MM.1S (cell line): ENCODE measurements at regions not wholly inside any gene's neighbourhood (a gene's known extent, or its start where the extent isn't known, plus 50 kb on each side); places are given as distances from the start of the nearest gene placed in this dataset.

ENCODE experiments used
- DNase-seq: peaks from one replicate; pipeline ENCODE4 v3.0.0-alpha.2; 2015
- H2AFZ ChIP-seq: fragments of 300-600 bp; sonication (generic); 2 replicates; pipeline ENCODE4 v1.6.0; 2016; ENCODE audit warnings: antibody characterized with exemption, low read length
- H3F3A ChIP-seq: fragments of 300-600 bp; sonication (generic); 2 replicates; pipeline ENCODE4 v1.6.1; 2016; ENCODE audit warnings: mild to moderate bottlenecking, antibody characterized with exemption, low read length, moderate library complexity, mixed read lengths; ENCODE audit not compliant: insufficient read depth
- H3K27ac ChIP-seq: fragments of 300-600 bp; sonication (generic); 2 replicates; pipeline ENCODE4 v1.5.1; 2016; ENCODE audit warnings: mild to moderate bottlenecking, low read length
- H3K27me3 ChIP-seq: fragments of 300-600 bp; sonication (generic); replicated peaks from 2 replicates; pipeline ENCODE4 v1.6.0; 2016; ENCODE audit warnings: low read length; ENCODE audit not compliant: insufficient read depth
- H3K36me3 ChIP-seq: fragments of 300-600 bp; sonication (generic); replicated peaks from 2 replicates; pipeline ENCODE4 v1.6.1; 2016; ENCODE audit warnings: mild to moderate bottlenecking, low read length, mixed read lengths; ENCODE audit not compliant: insufficient read depth
- H3K4me1 ChIP-seq: fragments of 300-600 bp; sonication (generic); 2 replicates; pipeline ENCODE4 v1.6.1; 2016; ENCODE audit warnings: low read length, mixed read lengths
- H3K4me2 ChIP-seq: fragments of 300-600 bp; sonication (generic); 2 replicates; pipeline ENCODE4 v1.6.0; 2016; ENCODE audit warnings: low read depth, low read length
- H3K4me3 ChIP-seq: fragments of 300-600 bp; sonication (generic); 2 replicates; pipeline ENCODE4 v1.5.1; 2016; ENCODE audit warnings: low read length, mixed read lengths
- H3K79me2 ChIP-seq: fragments of 300-600 bp; sonication (generic); 2 replicates; pipeline ENCODE4 v1.6.1; 2016; ENCODE audit warnings: mixed run types, low read length, mixed read lengths
- H3K9ac ChIP-seq: fragments of 300-600 bp; sonication (generic); 2 replicates; pipeline ENCODE4 v1.6.1; 2016; ENCODE audit warnings: low read length, mixed read lengths
- H3K9me2 ChIP-seq: fragments of 300-600 bp; sonication (generic); replicated peaks from 2 replicates; pipeline ENCODE4 v1.6.1; 2016; ENCODE audit warnings: mild to moderate bottlenecking, low read length, mixed read lengths; ENCODE audit not compliant: insufficient read depth
- H3K9me3 ChIP-seq: fragments of 300-600 bp; sonication (generic); replicated peaks from 2 replicates; pipeline ENCODE4 v1.6.1; 2016; ENCODE audit warnings: mild to moderate bottlenecking, low read length, mixed read lengths; ENCODE audit not compliant: insufficient read depth
- H4K20me1 ChIP-seq: fragments of 300-600 bp; sonication (generic); 2 replicates; pipeline ENCODE4 v1.6.1; 2016; ENCODE audit warnings: mild to moderate bottlenecking, low read length, moderate library complexity, mixed read lengths; ENCODE audit not compliant: insufficient read depth
- EZH2 ChIP-seq: fragments of 300-600 bp; sonication (generic); optimal IDR thresholded peaks from 2 replicates; pipeline ENCODE3; 2017; ENCODE audit warnings: low read depth, mild to moderate bottlenecking, antibody characterized with exemption, low read length, mixed read lengths
- EZH2phosphoT487 ChIP-seq: fragments of 300-600 bp; sonication (generic); IDR thresholded peaks from 2 replicates; pipeline ENCODE4 v1.6.1; 2018; ENCODE audit warnings: antibody characterized with exemption, low read length
- TF ChIP-seq, protein P1 (sequence below): fragments of 300-600 bp; sonication (generic); IDR thresholded peaks from 2 replicates; pipeline ENCODE4 v1.5.1; 2016; ENCODE audit warnings: antibody characterized with exemption, low read length, mixed read lengths

DNA sequence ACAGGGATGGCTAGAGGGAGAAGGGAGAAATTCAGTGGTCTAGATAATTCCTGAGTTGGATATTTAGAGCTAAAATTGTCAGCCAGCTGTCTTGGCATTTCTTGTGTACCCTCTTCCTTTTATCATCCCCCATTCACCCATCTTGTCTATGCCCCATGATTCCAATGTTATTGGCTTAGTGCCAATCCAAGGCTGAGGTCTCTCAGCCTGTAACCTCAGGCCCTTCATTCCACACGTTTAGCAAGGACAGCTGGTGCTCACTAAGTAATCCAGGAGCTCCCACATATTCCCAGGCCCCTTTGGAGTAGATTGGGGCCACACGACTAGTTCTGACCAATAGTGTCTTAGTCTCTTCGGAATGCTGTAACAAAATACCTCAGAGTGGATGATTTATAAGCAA, 112.4 kb upstream of the ATXN1 start:
- Histone ChIP-seq H3K27ac (no peak overlapping the region), H4K20me1 (no peaks in the 10 kb centered on the region), H3K4me1 (no peaks in the 10 kb centered on the region), H3K27me3 (no peaks in the 10 kb centered on the region), H3K9me3 (no peaks in the 10 kb centered on the region), H3K9me2 (no peaks in the 10 kb centered on the region), H3F3A (no peaks in the 10 kb centered on the region), H3K36me3 (no peaks in the 10 kb centered on the region), H3K9ac (no peak overlapping the region), H3K4me3 (no peak overlapping the region), H3K79me2 (no peaks in the 10 kb centered on the region), H2AFZ (no peak overlapping the region), H3K4me2 (no peak overlapping the region)
- DNase-seq, result no peak
- TF ChIP-seq, protein P1, sequence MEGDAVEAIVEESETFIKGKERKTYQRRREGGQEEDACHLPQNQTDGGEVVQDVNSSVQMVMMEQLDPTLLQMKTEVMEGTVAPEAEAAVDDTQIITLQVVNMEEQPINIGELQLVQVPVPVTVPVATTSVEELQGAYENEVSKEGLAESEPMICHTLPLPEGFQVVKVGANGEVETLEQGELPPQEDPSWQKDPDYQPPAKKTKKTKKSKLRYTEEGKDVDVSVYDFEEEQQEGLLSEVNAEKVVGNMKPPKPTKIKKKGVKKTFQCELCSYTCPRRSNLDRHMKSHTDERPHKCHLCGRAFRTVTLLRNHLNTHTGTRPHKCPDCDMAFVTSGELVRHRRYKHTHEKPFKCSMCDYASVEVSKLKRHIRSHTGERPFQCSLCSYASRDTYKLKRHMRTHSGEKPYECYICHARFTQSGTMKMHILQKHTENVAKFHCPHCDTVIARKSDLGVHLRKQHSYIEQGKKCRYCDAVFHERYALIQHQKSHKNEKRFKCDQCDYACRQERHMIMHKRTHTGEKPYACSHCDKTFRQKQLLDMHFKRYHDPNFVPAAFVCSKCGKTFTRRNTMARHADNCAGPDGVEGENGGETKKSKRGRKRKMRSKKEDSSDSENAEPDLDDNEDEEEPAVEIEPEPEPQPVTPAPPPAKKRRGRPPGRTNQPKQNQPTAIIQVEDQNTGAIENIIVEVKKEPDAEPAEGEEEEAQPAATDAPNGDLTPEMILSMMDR, result no peak
- TF ChIP-seq EZH2phosphoT487, result no peak

DNA sequence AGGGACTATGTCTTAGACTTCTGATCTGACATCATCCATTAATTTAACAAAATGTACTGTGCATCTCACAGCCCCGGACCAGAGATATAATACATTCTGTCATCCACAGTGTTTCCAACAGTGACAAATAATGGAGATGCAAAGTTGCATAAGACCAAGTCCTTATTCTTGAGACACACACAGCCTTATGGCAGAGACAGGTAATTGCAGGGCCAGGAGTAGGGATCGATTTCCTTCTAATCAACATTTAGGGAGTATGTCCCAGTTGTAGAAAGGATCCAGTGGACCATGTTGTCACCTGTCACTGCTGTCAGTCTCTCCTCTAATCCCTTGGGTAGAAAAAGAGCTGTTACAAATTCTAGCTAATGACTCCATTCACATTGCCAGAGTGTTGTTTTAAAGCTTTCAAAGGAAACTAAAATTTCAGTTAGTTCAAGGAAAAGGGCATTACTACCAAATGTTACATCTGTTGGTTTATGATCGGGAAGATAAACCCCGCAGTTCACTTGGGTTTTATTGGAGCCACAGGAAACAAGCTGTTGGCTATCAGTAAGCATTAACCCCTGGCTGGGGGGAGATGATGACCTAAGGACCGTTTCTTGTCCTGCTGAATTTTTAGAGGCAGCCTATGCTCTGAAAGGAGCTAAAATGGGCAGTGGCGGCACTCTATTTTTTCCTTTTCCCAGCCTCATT, 111.4 kb upstream of the ATXN1 start:
- no peaks in the 10 kb centered on the region for H3K36me3 ChIP-seq
- no peaks in the 10 kb centered on the region for H3K9me3 ChIP-seq
- H3K27me3 ChIP-seq, result no peaks in the 10 kb centered on the region
- H2AFZ ChIP-seq, result no peak overlapping the region
- no peaks in the 10 kb centered on the region for H4K20me1 ChIP-seq
- H3K9ac ChIP-seq, result no peak overlapping the region
- no peaks in the 10 kb centered on the region for H3F3A ChIP-seq
- no peaks in the 10 kb centered on the region for H3K4me1 ChIP-seq
- TF ChIP-seq EZH2phosphoT487, result no peak
- TF ChIP-seq, protein P1, result no peak
- TF ChIP-seq EZH2, result no peak
- H3K4me3 ChIP-seq, result no peak overlapping the region
- DNase-seq, result no peak
- H3K27ac ChIP-seq, result no peak overlapping the region
- no peak overlapping the region for H3K4me2 ChIP-seq
- no peaks in the 10 kb centered on the region for H3K9me2 ChIP-seq
- H3K79me2 ChIP-seq, result no peaks in the 10 kb centered on the region

GRCh38 chr6:16871047-16871446, 109.8 kb upstream of the ATXN1 start:
- Histone ChIP-seq H2AFZ (no peak overlapping the region), H3K27me3 (no peaks in the 10 kb centered on the region), H3K9me2 (no peaks in the 10 kb centered on the region), H3K9ac (no peak overlapping the region), H3K4me3 (no peak overlapping the region), H3K4me1 (no peaks in the 10 kb centered on the region), H3K9me3 (no peaks in the 10 kb centered on the region), H3K79me2 (no peaks in the 10 kb centered on the region), H3K36me3 (no peaks in the 10 kb centered on the region), H3F3A (no peaks in the 10 kb centered on the region), H4K20me1 (no peaks in the 10 kb centered on the region), H3K27ac (no peak overlapping the region), H3K4me2 (no peak overlapping the region)
- no peak for DNase-seq
- TF ChIP-seq EZH2phosphoT487 (no peak), EZH2 (no peak)
- TF ChIP-seq, protein P1, result no peak
